ENCODE measurements at regions not wholly inside any gene's neighbourhood (a gene's known extent, or its start where the extent isn't known, plus 50 kb on each side); places are given as distances from the start of the nearest gene placed in this dataset.

DNA sequence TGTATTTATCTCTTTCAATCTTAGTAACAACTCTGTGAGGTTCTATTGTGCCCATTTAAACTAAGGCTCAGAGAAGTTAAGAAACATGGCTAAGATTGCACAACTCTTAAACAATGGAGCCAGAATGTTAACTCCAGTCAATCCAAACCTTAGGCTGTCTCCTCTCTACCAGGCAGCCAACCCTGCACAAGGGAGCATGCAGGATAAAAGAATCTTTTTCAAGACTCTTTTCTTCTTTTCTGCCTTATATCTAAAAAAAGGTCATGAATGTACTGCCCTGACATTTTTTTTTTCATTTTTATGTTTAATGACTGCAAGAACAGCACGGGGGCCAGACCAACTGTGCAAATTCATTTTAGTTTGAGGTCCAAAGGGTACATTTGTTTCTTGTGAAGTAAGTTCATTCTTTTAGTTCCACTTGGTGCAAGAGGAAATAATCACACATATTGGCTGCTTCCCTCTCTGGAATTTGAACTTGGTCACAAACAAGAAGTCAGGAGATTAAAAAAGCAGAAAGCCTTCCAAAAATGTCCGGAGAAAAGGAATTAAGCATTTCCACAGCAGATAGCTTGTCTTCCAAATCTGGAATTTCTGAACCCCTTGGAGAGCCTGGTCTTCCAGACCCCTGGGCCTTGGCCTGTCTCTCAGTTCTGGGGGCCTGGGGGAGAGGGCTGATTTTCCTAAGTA lies 96.0 kb upstream of the RIOK3 start:
- TF ChIP-seq CTCF (IDR thresholded peaks at IDR 0.05) = no peak
- no peak for TF ChIP-seq POLR2A (IDR thresholded peaks at IDR 0.05)
